ENCODE measurements at regions not wholly inside any gene's neighbourhood (a gene's known extent, or its start where the extent isn't known, plus 50 kb on each side); places are given as distances from the start of the nearest gene placed in this dataset.

- H3K27me3 ChIP-seq (ENCODE audit: control insufficient read depth, extremely low read depth, insufficient read depth, low read length): no peaks in the 10 kb centered on the region
- H3K4me2 ChIP-seq (ENCODE audit: control insufficient read depth, extremely low read depth, insufficient read depth, low read depth, low read length): no peak overlapping the region
- no peaks in the 10 kb centered on the region for H3K9me3 ChIP-seq (ENCODE audit: control insufficient read depth, low read depth, low read length)
- no peak overlapping the region for H2AFZ ChIP-seq (ENCODE audit: control insufficient read depth, low read length)
- H3K4me3 ChIP-seq (ENCODE audit: control insufficient read depth in 2 of 3, extremely low read depth in 1 of 3, insufficient read depth in 2 of 3, low read depth in 1 of 3, low read length in 3 of 3): no peak overlapping the region
- TF ChIP-seq, protein P1, sequence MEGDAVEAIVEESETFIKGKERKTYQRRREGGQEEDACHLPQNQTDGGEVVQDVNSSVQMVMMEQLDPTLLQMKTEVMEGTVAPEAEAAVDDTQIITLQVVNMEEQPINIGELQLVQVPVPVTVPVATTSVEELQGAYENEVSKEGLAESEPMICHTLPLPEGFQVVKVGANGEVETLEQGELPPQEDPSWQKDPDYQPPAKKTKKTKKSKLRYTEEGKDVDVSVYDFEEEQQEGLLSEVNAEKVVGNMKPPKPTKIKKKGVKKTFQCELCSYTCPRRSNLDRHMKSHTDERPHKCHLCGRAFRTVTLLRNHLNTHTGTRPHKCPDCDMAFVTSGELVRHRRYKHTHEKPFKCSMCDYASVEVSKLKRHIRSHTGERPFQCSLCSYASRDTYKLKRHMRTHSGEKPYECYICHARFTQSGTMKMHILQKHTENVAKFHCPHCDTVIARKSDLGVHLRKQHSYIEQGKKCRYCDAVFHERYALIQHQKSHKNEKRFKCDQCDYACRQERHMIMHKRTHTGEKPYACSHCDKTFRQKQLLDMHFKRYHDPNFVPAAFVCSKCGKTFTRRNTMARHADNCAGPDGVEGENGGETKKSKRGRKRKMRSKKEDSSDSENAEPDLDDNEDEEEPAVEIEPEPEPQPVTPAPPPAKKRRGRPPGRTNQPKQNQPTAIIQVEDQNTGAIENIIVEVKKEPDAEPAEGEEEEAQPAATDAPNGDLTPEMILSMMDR (optimal IDR thresholded peaks at IDR 0.05 in 1 of 3, IDR thresholded peaks at IDR 0.05 in 1 of 3, conservative IDR thresholded peaks at IDR 0.05 in 1 of 3; ENCODE audit: extremely low read depth in 1 of 3, insufficient read depth in 2 of 3, low read length in 3 of 3): no peak
- no peak for TF ChIP-seq EZH2 (IDR thresholded peaks at IDR 0.05; ENCODE audit: low read length)
- no peaks in the 10 kb centered on the region for H3K79me2 ChIP-seq (ENCODE audit: control insufficient read depth, insufficient read depth, low read length)
- H3K9me1 ChIP-seq (ENCODE audit: control insufficient read depth, extremely low read depth, insufficient read depth, low read length): no peaks in the 10 kb centered on the region
- no peaks in the 10 kb centered on the region for H4K20me1 ChIP-seq (ENCODE audit: control insufficient read depth, extremely low read depth, insufficient read depth, low read length)
- H3K36me3 ChIP-seq (ENCODE audit: control insufficient read depth in 2 of 2, extremely low read depth in 1 of 2, insufficient read depth in 2 of 2, low read length in 2 of 2): no peaks in the 10 kb centered on the region
- no peak overlapping the region for H3K9ac ChIP-seq (ENCODE audit: control insufficient read depth, extremely low read depth, insufficient read depth, low read length)
- dilution Hi-C loops (cut with MboI; ENCODE audit: extremely low pct_ligation_motif_present, low sequenced_read_pairs): no loop called here
- no peak overlapping the region for H3K27ac ChIP-seq (ENCODE audit: control insufficient read depth, insufficient read depth, low read length)
- H3K4me1 ChIP-seq (ENCODE audit: control insufficient read depth, extremely low read depth, insufficient read depth, low read length): peaks cover 5% of the 10 kb centered on the region
- FAIRE-seq (no peak), DNase-seq (ENCODE audit: low read depth, low spot score) (no peak)
These were observed 128.2 kb upstream of the PTPN1 start for GRCh38 chr20:50381771-50382593.

DNA sequence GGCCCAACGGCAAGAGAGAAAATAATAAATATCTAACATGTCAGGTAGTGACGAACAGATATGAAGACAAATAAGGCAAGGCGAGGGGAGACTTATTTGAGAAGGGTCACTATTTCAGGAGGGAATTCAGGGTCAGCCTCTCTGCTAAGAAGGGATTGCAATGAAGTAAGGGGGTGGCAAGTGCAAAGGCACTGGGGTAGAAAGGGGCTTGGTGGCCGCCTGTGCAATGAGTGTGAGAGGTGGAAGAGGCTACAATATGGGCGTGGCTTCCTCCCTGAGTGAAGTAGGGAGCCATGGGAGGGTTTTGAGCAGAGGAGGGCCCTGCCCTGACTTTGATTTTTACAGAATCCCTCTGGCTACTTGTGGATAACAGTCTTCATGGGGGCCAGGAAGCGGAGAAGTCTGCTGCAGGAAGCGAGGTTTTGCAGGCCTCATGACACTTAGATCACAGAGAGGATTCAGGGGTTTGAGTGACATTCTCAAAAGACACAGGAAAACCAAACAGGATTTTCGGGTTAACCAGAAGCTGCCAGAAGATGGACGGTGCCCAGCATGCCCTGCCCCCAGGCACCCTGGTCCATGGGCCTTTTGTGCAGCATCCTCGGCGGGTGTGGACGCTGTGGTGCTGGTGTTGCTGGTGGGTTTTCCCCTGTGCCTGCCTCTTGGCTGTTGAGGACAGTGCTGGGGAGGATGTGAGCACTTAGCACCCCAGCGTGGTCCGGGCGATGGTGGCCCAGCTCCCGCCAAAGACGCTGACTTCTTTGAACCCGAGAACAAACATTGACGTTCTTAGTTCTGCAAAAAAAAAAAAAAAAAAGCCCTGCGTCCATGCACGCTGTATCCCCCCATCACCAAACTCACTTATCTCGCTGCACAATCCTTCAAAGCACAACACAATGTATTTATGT lies 124.2 kb upstream of the PTPN1 start:
- Histone ChIP-seq H4K20me1 (ENCODE audit: control insufficient read depth, extremely low read depth, insufficient read depth, low read length) (no peaks in the 10 kb centered on the region), H3K36me3 (ENCODE audit: control insufficient read depth in 2 of 2, extremely low read depth in 1 of 2, insufficient read depth in 2 of 2, low read length in 2 of 2) (no peaks in the 10 kb centered on the region), H3K4me3 (ENCODE audit: control insufficient read depth in 2 of 3, extremely low read depth in 1 of 3, insufficient read depth in 2 of 3, low read depth in 1 of 3, low read length in 3 of 3) (no peak overlapping the region), H3K9ac (ENCODE audit: control insufficient read depth, extremely low read depth, insufficient read depth, low read length) (no peak overlapping the region), H3K4me1 (ENCODE audit: control insufficient read depth, extremely low read depth, insufficient read depth, low read length) (no peaks in the 10 kb centered on the region), H3K9me1 (ENCODE audit: control insufficient read depth, extremely low read depth, insufficient read depth, low read length) (no peaks in the 10 kb centered on the region), H3K9me3 (ENCODE audit: control insufficient read depth, low read depth, low read length) (no peaks in the 10 kb centered on the region), H3K27me3 (ENCODE audit: control insufficient read depth, extremely low read depth, insufficient read depth, low read length) (no peaks in the 10 kb centered on the region), H2AFZ (ENCODE audit: control insufficient read depth, low read length) (no peak overlapping the region), H3K79me2 (ENCODE audit: control insufficient read depth, insufficient read depth, low read length) (no peaks in the 10 kb centered on the region), H3K4me2 (ENCODE audit: control insufficient read depth, extremely low read depth, insufficient read depth, low read depth, low read length) (no peak overlapping the region), H3K27ac (ENCODE audit: control insufficient read depth, insufficient read depth, low read length) (no peak overlapping the region)
- no peak for TF ChIP-seq EZH2 (IDR thresholded peaks at IDR 0.05; ENCODE audit: low read length)
- TF ChIP-seq, protein P1 (optimal IDR thresholded peaks at IDR 0.05 in 1 of 3, IDR thresholded peaks at IDR 0.05 in 1 of 3, conservative IDR thresholded peaks at IDR 0.05 in 1 of 3; ENCODE audit: extremely low read depth in 1 of 3, insufficient read depth in 2 of 3, low read length in 3 of 3): no peak
- dilution Hi-C loops (cut with MboI; ENCODE audit: extremely low pct_ligation_motif_present, low sequenced_read_pairs): no loop called here
- FAIRE-seq: no peak
- no peak for DNase-seq (ENCODE audit: low read depth, low spot score)

Data from keratinocyte (primary cell).